HG03159 (cell line): ENCODE measurements at regions not wholly inside any gene's neighbourhood (a gene's known extent, or its start where the extent isn't known, plus 50 kb on each side); places are given as distances from the start of the nearest gene placed in this dataset.
"Not testable (repeated sequence)": the region's sequence is repeated elsewhere in the genome, so short reads cannot be mapped to it uniquely, and the experiment has no call there.

Source experiments
- ATAC-seq: cut with Tn5 transposase; IDR thresholded peaks from one replicate; pipeline ENCODE4 v1.9.1; 2021; ENCODE audit warnings: mild to moderate bottlenecking, moderate library complexity; ENCODE audit not compliant: unreplicated experiment

- no peak for ATAC-seq
Observed at GRCh38 chr3:64438812-64439211, 213.5 kb upstream of the PRICKLE2 start.

DNA sequence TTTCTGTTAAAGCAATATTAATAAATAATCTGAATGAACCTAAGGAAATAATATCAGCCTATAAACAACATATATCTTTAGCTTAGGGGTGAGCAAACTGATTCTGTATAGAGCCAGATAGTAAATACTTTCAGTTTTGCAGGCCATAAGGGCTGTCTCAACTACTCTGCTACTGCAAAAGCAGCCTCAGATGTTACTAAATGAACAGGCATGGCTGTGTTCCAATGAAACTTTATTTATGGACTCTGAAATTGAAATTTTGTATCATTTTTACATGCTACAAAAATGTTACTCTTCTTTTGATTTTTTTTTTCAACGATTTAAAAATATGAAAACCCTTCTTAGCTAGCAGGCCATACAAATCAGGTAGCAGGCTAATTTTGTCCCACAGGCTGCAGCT, 212.8 kb upstream of the PRICKLE2 start:
- no peak for ATAC-seq

DNA sequence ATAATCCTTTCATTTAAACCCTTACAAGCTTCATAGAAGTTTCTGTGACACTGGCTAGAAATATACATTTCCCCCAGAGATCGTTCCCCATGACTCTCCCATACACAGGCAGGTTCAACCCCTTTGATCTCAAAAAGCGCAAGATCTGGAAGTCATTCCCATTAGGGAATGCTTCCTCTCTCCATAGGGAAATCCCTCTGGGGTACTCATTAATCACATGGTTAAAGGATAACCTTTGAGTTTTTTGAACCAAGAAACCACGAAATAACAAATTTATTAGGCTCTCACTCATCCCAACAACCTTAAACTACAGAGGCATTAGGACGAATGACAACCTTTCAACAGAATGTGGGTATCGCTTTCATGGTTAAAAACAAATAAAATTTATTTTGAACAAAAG, 211.9 kb upstream of the PRICKLE2 start:
- no peak for ATAC-seq

DNA sequence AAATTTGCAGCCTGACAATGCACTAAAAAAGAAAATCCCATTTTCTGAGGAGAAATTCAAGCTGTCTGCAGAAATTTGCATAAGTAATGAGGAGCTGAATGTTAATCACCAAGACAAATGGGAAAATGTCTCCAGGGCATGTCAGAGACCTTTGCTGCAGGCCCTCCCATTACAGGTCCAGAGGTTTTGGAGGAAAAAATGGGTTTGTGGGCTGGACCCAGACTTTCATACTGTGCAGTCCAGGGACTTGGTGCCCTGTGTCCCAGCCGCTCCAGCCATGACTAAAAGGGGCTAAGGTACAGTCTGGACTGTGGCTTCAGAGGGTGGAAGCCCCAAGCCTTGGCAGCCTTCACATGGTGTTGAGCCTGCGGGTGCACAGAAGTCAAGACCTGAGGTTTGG, 209.8 kb upstream of the PRICKLE2 start:
- not testable (repeated sequence) for ATAC-seq

GRCh38 chr3:64432870-64433269, 207.6 kb upstream of the PRICKLE2 start:
- no peak for ATAC-seq

DNA sequence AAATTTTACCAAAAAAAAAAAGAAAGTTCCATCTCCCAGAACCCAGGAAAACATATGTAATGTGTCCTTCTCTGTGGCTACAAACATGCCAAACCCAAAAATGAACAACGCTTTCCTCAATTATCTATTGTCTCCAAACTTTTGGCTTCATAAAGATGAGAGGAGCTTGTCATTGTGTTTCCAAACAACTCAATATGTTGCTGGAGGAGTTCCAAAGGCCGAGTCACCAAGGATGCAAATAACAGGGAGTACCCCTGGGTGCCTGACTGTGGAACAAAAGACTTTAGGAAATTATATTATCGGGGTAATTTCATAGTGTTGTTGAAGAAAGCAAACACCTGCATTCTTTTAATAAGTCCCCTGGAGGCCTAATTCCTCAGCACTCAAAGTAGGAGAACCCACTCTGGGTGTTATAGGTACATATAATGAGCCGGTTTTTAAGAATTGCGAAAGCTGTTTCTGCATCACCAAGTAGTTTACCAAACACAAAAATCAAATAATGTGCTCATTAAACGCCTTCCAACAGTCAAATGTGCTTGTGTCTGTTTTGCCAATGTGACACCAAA, 206.3 kb upstream of the PRICKLE2 start:
- ATAC-seq: no peak

DNA sequence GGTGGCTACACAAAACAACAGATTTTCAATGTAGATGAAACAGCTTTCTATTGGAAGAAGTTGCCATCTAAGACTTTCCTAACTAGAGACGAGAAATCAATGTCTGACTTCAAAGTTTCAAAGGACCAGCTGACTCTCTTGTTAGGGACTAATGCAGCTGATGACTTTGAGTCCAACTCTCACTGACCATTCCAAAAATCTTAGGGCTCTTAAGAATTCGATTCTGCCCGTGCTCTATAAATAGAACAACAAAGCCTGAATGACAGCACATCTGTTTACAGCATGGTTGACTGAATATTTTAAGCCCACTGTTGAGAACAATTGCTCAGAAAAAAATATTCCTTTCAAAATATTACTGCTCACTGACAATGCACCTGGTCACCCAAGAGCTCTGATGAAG, 202.4 kb upstream of the PRICKLE2 start:
- no peak for ATAC-seq

DNA sequence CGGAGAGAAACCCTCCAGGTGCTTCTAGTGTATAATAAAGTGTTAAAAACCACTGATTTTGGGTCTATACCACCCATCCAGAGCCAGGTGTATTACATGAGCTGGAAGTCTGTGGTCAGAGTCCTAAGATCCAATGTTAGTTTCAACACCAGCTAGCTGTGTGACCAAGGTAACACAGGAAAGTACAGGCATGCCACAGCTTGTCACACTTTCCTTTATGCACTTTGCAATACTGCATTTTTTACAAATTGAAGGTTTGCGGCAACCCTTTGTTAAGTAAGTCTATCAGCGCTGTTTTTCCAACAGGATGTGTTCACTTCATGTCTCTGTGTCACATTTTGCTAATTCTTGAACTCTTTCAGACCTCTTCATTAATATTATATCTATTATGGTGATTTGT, 201.3 kb upstream of the PRICKLE2 start:
- no peak for ATAC-seq

DNA sequence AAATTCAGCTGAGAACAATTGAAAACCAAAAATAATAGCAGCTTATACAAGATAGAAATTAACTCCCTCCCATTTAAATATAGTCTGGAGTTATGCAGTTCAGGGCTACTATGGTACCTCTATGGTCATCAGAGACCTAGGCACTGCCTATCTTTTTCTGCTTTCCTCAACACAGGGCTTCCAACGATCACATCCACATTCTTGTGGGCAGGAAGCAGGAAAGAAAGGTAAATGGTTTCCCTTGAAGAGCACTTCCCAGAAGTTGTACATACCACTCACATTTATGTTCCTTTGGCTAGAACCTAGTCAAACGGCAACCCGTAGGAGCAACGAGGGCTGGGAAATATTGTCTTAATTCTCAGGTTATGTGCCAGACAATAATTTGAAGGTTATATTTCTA, 197.7 kb upstream of the PRICKLE2 start:
- ATAC-seq: no peak

- no peak for ATAC-seq
Observed at GRCh38 chr3:64422192-64422591, 196.9 kb upstream of the PRICKLE2 start.

DNA sequence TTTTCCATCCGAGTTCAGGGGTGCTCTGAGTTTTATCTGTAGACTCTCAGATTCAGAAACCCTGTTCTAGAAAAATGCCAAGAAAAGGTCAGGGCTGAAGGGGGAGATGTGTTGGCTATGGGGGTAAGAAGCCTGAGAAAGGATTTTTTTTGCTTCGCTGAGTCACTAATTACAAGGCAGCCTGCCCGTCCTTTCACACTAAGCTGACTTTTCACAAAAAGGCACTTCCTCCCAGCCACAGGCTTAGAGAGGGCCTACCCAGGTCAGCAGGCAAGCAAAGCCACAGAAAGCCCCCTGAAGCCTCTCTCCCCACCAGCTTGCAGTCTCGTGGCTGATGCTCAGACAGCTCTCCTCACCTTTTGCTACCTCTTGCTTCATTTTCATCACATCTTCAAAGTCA, 192.6 kb upstream of the PRICKLE2 start:
- no peak for ATAC-seq

DNA sequence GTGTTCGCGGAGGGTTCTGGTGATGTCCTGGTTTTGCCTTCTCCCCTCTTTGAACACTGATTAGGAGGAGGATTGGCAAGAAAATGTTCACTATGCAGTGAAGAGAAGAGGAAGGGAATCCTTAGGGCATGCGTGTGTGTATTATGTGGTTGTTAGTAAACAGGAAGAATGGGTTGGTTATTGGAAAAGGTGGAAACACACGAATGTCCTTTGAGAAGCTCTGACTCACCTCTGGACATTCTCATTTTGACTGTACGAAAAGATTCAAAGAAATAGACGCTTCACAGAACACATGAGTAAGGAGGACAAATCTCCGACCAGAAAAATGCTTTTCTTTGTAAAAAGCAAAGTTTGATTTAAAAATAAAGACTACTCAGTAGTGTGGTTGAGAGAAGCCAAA, 188.8 kb upstream of the PRICKLE2 start:
- ATAC-seq: no peak

GRCh38 chr3:64411101-64411500, 185.8 kb upstream of the PRICKLE2 start:
- ATAC-seq: no peak

DNA sequence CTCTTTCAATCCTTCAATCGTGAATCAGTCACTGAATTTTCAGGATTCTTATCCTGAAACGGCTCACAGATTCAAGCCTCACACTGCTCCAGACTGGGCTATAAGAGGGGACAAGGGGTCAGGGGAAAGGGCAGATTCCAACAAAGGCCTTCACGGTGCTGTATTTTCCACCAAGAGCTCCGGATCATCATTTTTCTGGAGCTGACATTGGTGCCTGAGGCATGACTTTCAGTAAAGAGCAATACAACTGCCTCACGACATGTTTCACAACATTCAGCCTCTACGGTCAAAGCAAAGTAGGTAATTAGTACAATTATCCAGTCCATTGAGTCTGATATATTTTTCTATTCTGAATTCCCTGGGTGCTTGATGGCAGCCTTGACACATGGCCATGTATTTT, 185.0 kb upstream of the PRICKLE2 start:
- ATAC-seq: no peak

DNA sequence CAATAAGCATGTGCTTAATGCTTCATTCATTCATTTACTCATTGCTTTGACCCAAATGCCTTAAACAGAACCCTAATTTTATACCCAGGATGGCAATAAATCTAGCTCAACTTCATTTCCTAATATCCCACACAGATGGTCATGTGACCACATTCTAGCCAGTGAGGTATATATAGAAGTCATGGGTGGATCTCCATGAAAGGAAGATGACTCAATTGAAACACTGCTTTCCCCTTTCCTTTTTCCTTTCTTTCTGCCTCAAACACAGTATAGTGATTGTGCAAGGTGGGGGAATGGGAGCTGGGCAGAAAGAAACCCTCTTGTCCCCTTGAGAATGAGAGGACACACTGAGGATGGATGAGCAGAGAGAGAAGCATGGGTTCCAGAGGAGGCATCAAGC, 183.5 kb upstream of the PRICKLE2 start:
- ATAC-seq: no peak

- ATAC-seq: no peak
Observed at GRCh38 chr3:64406271-64406670, 181.0 kb upstream of the PRICKLE2 start.

DNA sequence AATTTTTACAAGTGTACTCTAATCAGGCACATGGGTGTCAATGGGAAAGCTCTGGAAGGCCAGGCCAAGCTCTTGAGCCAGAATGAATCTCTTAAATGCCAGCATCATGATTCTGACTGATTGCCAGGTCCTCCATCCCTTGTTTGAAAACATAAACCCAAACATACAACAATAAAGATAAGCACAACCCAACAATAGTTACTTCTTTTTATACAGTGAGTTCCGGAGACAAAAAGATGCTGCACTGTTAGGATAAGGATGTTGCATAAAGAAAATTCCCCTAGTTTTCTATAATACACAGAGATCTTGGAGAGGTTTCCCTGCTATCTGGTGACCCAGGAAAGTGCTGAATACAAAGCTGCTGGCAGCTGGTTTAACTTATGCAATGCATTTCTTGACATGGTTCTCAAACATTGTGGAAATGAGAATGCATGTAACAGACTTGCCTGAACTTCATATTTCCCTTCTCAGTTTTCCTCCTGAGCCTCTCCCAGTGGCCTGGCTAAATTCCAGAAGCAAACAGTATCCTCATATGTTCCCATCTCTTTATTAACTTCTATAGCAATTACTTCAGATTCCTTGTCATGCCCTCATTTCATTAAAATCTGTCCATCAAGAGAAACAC, 180.1 kb upstream of the PRICKLE2 start:
- ATAC-seq: no peak

- no peak for ATAC-seq
Observed at GRCh38 chr3:64400706-64401105, 175.4 kb upstream of the PRICKLE2 start.

DNA sequence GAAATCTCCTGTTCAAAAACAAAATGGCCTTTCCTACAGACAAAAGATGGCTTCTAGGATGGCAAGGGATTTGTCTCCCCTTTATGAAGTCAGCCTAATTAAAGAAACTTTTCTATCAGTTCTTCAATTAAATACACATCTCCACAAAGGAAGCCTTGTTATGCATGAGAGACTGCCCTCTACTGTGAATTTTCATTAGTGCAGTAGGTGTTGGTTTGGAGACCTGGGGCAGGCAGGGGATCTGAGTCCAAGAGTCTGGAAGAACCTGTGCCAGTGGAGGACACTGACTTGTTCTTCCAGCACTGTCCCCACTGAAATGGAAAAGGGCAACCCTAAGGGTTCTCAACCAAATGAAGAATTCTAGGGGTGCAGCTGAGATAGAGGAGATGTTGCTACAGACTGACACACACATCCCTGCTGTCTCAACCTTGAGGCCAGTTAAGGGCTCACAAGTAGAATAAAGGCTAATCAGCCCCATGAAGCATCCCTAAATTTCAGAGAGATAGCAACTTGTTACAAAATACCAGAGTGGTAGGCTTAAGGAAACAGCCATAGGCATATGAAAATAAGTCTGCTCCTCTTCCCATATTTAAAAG, 174.0 kb upstream of the PRICKLE2 start:
- peak; percentile 64 for ATAC-seq

- no peak for ATAC-seq
Observed at GRCh38 chr3:64398476-64398875, 173.2 kb upstream of the PRICKLE2 start.

DNA sequence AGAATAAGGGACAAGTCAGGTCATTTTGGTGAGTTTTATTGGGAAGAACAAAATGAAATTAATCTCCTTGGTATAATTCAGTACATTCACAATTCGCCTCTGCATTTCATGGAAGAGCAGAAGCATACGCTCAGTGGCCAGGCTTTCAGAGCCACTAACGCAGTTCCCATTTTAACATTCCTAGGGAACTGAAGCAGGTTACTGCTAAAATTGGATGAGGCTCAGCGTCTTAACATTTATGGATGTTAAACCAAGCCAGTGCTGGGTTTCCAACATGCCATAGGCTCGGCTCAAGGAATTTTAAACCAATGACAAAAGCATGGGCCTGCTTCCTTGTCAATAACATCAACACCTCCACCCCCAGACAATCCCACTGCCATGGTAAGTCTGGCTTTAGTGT, 172.7 kb upstream of the PRICKLE2 start:
- no peak for ATAC-seq

DNA sequence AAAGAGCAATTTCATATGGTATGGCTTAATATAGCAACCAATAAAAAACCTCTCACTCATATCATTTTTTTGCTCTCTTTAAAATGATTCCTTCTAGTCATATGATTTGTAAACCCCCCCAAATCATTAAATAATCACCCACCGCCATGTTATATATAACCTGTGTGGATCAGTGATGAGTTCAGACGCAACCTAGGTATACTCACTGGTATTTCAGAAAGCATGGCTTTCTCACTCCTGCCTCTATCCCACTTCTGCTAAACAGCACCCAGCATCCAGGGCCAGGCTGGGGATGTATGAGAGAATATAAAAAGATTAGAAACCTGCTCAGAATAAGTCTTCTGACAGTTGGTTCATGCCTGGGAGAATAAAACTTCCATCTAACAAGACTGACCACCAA, 172.3 kb upstream of the PRICKLE2 start:
- no peak for ATAC-seq

- no peak for ATAC-seq
Observed at GRCh38 chr3:64395490-64395889, 170.2 kb upstream of the PRICKLE2 start.
